ENCODE measurements at regions not wholly inside any gene's neighbourhood (a gene's known extent, or its start where the extent isn't known, plus 50 kb on each side); places are given as distances from the start of the nearest gene placed in this dataset.

GRCh38 chr15:46265664-46266347 is 631.0 kb downstream of the SQOR start:
- DNase-seq: no peak

GRCh38 chr15:46266661-46267060 is 631.8 kb downstream of the SQOR start:
- DNase-seq: no peak

GRCh38 chr15:46270481-46271147 is 635.8 kb downstream of the SQOR start:
- DNase-seq: no peak

GRCh38 chr15:46275701-46276100 is 640.9 kb downstream of the SQOR start:
- DNase-seq: no peak

DNA sequence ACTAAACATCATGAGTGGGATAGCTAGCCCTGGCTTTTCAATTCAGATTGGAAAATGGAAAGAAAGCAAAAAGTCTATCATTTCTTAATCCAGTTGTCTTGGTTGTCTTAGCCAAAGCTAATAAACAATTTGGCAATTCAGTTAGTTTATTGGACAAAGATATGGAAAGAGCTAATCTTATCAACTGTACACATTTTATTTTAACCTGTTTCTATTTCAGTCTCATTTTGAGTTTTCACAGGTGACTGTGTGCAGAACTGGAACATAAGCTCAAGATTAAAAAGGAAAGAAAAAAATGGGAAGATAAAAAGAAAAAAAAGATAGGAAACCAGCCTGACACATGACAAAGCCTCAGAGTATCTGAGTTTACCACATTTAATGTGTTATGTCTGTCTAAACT is 642.6 kb downstream of the SQOR start:
- no peak for DNase-seq

DNA sequence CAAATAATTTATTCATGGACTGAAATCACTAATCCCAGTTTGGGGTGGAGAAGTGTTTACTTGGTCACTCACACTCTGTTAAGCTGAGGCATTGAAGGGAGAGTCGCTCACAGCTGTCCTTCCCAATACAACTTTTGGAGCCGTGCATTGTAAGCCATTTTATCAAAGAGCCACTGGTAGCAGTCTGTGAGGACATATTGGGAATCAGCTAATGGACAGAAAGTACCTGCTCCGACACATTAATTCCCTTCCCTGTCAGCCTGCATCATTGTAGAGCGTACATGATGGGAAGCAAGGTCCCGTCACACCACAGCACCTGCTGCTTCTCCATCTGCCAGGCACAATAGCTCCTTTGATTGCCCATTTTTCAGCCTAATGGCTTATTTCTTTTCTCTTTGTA is 643.2 kb downstream of the SQOR start:
- no peak for DNase-seq

DNA sequence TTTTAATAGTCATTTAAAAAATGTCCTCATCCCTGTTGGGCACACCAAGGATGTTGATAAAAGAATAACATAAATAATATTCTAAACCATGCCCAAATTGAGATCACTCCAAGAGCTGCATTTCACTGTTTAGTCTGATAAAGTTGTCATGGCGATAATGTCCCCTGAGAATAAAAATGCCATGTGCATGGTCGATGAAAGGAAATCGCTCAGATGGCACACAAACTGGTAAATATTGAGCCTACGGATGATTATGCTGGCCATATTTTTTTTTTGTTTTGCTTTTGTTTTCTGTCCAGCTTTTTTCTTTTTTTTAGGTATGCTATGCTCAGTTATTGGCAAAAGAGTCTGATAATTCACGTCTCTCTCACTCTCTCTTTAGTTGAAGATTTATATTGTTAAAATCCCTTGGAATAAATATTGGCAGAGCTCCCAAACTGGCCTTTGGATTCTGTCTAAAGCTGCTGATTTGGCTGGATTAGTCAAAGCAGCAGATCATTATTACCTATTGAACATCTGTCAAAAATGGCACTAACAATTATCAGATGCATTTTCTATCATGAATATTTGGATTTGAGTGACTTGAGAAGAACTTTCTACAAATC is 643.8 kb downstream of the SQOR start:
- no peak for DNase-seq

GRCh38 chr15:46280762-46281542 is 646.1 kb downstream of the SQOR start:
- DNase-seq: no peak

- DNase-seq: no peak
Measured at GRCh38 chr15:46293550-46293949, 658.7 kb downstream of the SQOR start.

- DNase-seq: no peak
Measured at GRCh38 chr15:46296002-46296401, 661.2 kb downstream of the SQOR start.

DNA sequence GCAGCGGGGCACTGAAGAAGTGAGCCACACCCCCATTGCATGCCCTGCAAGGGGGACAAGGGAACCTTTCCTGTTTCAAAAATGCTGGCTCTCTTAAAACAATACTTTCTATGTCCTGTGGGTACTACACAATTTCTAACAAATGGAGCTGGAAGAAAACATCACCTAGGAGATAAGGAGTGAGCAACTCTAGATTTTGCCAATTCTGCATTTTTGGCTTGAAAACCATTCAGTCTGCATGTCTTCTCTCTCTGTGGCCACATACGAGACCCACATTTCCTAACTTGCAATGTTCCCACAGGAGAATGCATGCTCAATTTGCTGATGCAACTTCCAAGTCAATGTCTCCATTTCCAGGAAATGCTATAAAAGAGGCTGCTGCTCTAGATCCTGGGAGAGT is 662.0 kb downstream of the SQOR start:
- no peak for DNase-seq

GRCh38 chr15:46297766-46298165 is 662.9 kb downstream of the SQOR start:
- no peak for DNase-seq

- DNase-seq: no peak
Measured at GRCh38 chr15:46300716-46301115, 665.9 kb downstream of the SQOR start.

GRCh38 chr15:46301291-46301690 is 666.5 kb downstream of the SQOR start:
- no peak for DNase-seq

DNA sequence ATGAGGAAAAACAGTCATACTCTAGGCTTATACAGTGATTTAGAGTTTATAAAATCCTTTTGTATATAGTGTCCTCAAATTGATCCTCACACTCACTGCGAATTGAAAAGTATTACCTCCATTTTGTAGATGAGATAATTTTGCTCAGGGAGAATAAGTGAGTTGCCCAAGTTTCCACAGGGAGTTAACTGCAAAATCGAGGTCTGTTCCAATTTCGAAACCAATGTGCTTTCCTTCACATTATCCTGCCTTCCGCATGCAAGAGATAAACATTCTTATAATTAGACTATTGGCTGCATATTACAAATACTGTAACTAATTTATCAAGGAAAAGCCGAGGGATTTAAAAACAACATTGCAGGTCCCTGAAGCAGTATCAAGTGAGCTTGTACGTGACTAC is 667.0 kb downstream of the SQOR start:
- no peak for DNase-seq

DNA sequence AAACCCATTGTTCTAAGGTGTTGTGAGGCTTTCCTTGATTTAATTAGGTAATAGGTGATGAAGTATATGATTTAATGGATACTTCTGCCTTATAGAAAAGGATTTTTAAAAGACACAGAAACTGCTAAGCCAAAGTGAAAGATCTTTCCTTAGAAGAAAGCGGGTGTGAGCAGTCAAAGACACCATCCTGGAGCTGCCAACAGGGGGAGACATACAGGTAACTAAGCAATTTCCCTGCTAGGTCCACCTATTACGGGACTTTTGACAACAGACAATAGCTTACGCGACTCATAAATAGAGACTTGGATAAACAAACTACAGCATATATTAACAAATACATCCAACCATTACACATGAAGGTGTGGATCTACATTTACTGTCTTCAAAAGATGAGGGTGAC is 669.5 kb downstream of the SQOR start:
- no peak for DNase-seq

GRCh38 chr15:46307746-46308145 is 672.9 kb downstream of the SQOR start:
- DNase-seq: no peak

DNA sequence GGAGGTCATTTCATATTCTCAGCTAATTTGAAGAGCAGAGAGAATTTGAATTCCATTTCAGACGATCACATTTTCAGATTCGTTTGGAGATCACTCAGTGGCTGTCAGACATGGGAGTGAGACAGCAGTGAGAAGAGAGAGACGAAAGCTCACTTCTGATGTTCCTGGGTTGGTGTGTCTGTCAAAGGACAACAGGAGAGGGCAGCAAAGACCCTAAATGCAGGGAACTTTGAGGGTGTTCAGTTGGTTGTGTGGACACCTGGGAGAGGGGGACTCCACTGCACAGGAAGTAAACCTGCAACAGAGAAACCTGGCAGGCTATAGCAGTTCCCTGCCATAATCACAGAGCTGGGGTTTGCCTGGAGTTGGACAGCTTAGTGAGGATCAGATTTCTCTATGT is 675.1 kb downstream of the SQOR start:
- DNase-seq: no peak

GRCh38 chr15:46312133-46312740 is 677.4 kb downstream of the SQOR start:
- peak; percentile 34 for DNase-seq

DNA sequence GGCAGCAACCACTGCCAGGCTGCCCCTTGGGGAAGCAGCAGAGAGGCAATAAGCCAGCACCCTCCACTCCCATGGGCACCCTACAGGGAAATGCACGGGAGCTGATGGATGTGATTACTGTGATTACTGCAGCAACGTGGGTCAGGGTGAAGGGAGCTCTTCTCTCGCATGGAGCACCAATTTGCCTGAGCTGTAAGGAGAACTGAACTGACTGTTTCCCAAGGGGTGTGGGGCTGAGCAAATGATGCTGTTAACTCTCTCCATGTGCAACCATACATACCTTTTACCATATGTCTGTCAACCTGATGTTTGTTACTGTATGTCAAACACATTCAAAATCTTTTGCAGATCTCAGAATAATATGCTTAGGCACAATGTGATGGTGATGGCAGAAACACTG is 680.6 kb downstream of the SQOR start:
- no peak for DNase-seq

GRCh38 chr15:46316024-46316423 is 681.2 kb downstream of the SQOR start:
- no peak for DNase-seq

DNA sequence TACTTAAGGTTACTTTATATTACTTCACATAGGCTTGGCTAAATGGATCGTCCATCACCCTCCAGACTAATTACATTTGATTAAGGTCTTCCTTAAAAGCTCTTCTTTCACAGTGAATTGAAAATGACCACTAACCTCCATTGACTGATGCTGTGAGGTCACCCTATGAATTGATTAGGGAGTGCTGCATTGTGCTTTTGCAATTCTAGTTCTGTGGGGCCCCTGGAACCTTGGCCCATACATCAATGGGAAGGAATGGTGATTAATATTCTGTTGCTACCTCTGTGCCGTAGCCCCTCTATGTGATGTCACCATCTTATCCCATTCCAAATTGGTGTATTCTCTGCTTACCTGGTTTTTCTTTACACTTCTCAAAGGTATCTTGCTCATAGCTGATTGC is 682.2 kb downstream of the SQOR start:
- DNase-seq: no peak

DNA sequence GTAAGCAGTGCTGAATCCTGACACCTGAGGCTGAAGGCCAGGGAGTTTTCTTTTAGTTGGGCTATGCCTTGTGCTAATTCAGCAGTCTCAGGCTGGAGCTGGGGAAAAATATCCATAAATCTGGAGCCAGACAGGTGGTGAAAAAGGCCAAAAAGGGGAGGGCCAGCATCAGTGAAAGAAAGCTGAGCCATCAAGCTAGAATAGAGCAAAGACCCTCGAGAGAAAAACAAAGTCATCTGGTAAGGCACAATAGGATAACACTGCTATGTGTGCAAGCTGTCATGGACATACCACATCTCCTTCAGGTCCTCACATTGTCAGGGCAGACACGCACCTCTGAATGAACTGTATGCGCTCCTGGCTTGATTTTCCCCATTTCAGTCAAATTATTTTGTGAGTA is 687.9 kb downstream of the SQOR start:
- DNase-seq: no peak

All from activated CD8-positive, alpha-beta memory T cell treated with anti-CD3 and anti-CD28 coated beads, Interleukin-2, amount 50 U/mL, for 4 hours (primary cell).